Fibroblast of skin of left quadriceps (primary cell): ENCODE measurements at regions not wholly inside any gene's neighbourhood (a gene's known extent, or its start where the extent isn't known, plus 50 kb on each side); places are given as distances from the start of the nearest gene placed in this dataset.
"Not testable (repeated sequence)": the region's sequence is repeated elsewhere in the genome, so short reads cannot be mapped to it uniquely, and the experiment has no call there.

ENCODE experiments used
- DNase-seq, 2 experiments: peaks; one replicate each; pipeline ENCODE4 v3.0.0-alpha.2; 2013; ENCODE audit warnings: low read depth in 2 of 2

DNA sequence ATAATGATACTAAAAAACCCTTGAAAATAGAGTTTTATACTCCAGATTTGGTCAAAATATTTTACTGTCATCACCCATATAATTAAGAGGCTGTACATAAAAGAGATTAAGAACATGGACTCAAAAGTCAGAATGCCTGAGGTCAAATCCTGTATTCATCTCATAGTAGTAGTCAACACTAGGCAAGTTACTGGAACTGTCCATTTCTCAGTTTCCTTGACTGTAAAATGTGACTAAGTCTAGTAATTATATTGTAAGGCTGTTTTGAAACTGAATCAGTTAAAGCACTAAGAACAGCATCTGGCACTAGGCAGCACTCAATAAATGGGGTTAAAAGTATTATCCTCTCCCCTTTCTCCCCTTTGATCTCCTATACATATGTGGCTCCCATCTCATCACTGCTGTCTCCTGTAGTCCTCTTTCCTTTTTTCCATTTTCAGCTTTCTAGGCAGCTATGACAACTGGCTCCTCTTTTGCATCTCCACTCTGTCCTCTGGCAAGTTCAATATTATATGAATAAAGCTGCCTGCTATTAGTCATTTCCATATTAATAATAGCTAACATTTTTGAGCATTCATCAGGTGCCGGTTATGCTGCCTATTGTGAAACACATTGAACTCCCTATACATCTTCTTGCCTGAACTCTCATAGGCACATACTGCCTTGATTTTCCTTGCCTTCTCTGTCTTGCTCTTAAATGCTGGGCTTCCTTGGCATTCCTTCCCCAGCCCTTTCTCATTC lies 185.8 kb upstream of the NREP start:
- peak; percentile 72 to 79 for DNase-seq

DNA sequence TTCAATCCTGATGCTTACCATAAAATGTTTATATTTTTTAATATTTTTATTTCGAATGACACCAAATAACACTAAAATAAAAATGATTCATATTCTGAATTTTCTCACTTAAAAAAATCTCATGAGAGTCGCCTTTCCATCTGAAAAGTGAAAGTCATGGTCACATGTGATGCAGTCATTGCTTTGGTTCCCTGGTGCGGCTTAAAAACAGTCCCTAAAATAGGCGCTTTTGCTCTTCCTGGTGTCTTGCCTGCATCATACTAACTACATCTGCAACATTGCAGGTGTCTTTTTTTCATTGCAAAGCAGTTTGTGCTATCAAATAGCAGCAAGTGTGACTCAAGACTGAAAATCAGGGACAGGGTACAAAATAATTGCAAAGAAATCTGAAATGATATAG lies 185.2 kb upstream of the NREP start:
- DNase-seq: no peak

GRCh38 chr5:111937094-111937493 lies 180.1 kb upstream of the NREP start:
- no peak for DNase-seq

GRCh38 chr5:111935835-111936234 lies 178.8 kb upstream of the NREP start:
- DNase-seq: no peak

GRCh38 chr5:111935009-111935408 lies 178.0 kb upstream of the NREP start:
- no peak for DNase-seq

- DNase-seq: no peak
Measured at GRCh38 chr5:111934511-111934910, 177.5 kb upstream of the NREP start.

- no peak for DNase-seq
Measured at GRCh38 chr5:111933086-111933485, 176.1 kb upstream of the NREP start.

GRCh38 chr5:111932628-111933027 lies 175.6 kb upstream of the NREP start:
- DNase-seq: no peak

- DNase-seq: no peak
Measured at GRCh38 chr5:111932199-111932598, 175.2 kb upstream of the NREP start.

- DNase-seq: no peak
Measured at GRCh38 chr5:111931655-111932054, 174.7 kb upstream of the NREP start.

DNA sequence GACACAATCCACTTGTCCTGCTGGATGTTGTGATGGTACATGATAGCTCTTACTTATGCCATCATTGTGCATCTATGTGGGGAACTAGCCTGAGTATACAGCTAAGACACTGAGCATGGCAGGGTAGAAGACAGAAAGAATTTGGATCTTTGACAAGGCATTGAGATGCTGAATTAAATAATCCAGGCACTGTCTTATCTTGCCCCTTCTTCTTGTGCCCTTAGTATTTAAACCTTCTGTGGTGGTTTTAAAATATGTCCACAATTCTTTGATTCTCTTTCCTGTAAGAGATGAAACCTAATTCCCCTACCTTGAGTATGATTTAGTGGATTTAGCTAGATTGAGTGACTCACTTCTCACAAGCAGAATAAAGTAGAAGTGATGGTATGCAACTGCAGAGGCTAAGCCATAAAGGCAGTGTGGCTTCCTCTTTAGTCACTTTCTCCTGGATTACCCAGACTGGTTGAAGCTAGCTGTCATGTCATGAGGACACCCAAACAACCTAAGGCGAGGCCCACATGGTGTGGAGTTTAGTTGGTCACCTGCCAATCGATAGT lies 174.0 kb upstream of the NREP start:
- peak in 1 of 2 experiments; percentile 32 for DNase-seq

- no peak for DNase-seq
Measured at GRCh38 chr5:111930449-111930848, 173.5 kb upstream of the NREP start.

DNA sequence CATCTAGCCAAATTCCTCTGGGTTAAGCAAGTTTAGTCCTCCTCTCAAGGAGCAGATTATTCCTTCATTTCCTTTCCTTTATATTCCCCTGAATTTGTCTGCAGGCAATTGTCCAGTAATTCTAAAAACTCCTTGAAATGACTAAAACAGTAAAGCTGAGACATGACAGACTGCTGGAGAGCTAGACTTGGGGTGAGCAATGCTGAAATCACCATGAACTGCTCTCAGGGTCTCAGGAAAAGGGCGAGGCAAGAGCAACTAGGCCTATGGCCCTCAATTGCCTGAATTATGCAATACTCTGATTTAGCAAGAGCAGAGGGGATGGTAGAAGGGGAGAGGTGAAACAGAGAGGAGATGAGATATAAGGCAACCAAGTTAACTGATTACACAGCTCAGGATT lies 172.9 kb upstream of the NREP start:
- peak; percentile 67 to 71 for DNase-seq

DNA sequence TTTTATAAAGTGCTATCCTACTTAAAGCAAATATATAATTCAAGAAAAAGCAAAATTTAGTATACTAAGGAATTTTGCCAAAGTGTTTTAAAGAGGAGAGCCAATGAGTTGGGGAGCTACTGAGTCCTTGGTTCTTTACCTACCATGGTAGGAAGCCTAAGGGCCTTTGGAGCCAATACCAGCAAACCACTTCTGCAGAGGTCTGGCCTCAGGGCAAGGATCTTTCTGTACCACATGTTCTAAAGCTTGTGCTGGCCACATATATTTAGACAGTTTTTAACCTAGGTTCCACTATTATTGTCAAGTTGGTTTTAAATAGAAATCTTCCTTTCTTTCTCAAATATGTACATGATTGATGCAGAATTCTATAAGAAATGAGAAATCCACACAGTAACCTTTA lies 172.3 kb upstream of the NREP start:
- DNase-seq: no peak

DNA sequence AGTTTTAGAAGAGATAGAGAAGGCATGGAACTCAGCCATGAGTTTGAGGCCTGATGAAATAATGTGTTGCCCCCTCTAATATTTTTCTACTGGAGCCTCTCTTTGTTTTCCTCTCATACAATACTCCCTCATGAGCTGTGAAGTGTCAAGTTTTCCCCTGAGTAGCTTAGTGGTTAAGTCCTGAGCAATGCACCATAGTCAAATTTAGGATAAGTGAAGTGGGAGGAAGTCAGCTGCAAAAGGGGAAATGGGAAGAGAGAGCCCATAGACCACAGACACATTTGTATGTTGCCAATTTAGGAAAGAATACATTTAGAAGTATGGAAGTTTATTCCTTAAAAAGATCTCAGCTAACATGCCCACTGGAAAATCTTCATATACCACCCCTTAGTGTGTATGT lies 171.5 kb upstream of the NREP start:
- no peak for DNase-seq

DNA sequence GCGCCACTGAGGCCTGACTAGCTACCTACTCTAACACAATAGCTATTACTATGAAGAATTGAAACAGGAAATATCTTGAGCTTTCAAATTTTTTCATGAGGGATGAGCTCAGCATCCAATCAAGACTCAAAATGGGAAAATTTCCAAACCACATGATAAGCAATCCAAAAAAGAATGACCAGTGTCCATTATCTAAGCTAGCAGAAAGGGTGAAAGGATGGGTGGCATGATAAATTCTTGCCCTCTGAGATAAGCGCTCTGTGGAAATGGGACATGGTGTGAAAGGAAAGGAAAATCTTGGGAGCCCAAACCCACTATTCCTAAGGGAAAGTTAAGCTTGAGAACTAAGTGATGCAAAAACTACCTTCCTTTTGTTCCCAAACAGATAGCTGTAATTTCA lies 170.2 kb upstream of the NREP start:
- DNase-seq: no peak

DNA sequence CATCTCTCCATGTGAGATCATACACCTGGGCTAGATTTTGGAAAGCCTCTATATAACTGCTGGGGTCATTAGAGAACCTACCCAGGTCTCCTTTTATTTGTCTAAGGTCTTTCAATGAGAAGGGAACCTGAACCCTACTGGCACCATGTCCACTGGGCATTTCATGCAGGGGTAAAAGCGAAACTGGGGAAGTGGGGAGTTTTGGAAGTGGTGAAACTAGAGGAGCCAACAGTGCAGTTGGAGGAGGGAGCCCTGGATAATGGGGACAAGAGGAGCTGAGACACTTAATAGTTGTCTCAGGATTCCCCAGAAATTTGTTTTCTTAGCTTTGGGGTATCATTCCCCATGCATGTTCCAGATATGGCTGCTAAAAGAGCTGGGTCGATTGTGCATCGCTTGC lies 169.0 kb upstream of the NREP start:
- no peak for DNase-seq

DNA sequence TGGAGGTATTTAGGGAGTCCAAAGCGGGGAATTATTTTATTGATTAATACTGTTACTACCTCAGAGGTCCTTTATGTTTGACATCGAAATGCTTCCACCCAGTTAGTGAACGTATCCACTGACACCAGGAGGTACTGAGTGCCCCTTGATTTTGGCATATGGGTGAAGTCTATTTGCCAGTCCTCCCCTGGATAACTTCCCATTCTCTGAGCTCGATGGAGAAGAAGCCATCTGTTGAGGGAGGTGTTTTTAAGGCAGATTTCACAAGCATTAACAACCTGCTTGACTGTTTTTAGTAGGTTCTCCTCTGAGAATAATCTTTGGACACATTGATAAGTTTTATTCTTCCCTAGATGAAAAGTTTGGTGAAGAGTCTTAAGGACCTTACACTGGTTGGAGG lies 165.3 kb upstream of the NREP start:
- no peak for DNase-seq

DNA sequence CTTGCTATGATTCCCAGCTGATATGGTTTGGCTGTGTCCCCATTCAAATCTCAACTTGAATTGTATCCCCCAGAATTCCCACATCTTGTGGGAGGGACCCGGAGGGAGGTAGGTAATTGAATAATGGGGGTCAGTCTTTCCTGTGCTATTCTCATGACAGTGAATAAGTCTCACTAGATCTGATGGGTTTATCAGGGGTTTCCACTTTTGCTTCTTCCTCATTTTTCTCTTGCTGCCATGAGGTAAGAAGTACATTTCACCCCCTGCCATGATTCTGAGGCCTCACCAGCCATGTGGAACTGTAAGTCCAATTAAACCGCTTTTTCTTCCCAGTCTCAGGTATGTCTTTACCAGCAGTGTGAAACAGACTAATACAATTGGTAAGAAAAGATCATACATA lies 164.7 kb upstream of the NREP start:
- not testable (repeated sequence) for DNase-seq

DNA sequence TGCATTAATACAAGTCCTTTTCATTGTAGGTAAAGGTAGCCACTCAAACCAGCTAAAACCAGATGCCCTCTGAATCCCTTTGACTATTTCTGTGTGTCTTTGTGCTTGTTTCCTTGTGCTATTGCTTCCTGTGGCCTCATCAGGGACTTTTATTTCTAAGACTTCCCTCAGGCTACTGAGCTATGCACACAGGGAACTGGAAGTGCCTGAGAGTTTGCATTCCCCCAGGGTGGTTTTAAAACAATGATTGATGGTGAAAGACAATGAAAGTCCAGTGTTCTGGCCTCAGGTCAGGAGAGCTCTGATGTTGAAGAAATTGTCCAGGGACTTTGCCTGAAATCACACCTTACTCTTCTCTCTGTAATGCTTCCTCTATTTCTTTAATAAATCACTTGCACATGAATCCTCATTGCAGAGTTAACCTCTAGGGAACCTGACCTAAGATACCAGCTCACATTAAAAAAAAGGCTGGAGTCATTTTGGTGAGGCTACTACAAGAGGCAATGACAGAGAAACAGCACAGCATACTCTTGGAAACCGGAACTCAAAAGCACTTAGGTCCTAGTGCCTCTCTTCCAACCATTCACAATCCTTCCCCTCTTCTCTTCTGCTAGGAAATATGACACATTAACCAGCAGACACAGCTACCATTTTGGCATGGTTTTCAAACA lies 158.1 kb upstream of the NREP start:
- no peak for DNase-seq

- DNase-seq: no peak
Measured at GRCh38 chr5:111902436-111902835, 145.4 kb upstream of the NREP start.

- no peak for DNase-seq
Measured at GRCh38 chr5:111901296-111901695, 144.3 kb upstream of the NREP start.

DNA sequence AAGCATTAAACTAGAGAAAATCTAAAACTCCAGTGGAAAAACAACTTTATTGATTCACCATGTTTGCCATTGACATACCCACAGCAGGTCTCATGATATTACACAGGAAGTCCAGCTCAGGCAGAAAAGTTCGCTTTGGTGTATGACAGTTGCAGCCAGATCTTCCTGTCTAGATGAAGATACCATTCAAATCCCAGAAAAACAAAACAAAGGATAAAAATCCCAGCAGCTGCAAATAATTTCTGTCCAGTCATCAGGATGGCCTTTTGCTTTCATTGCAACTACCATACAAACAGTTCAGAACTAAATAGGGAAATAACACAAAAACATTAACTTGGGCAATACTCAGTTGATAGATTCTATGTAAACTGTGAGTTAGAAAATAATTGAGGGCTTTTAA lies 136.0 kb upstream of the NREP start:
- no peak for DNase-seq
